Ascending aorta (tissue), 2 donors: ENCODE measurements at regions not wholly inside any gene's neighbourhood (a gene's known extent, or its start where the extent isn't known, plus 50 kb on each side); places are given as distances from the start of the nearest gene placed in this dataset.

Experiments used
- DNase-seq, 2 donors: peaks; one replicate each; pipeline ENCODE4 v3.0.0-alpha.2; 2019; ENCODE audit warnings: low spot score in 2 of 2
- H3K27ac ChIP-seq, 2 donors: fragments of 200-600 bp; sonication (generic); one replicate each; pipeline ENCODE4 v1.5.1; 2016 to 2017; ENCODE audit warnings: mild to moderate bottlenecking in 1 of 2
- H3K27me3 ChIP-seq: fragments of 200-600 bp; sonication (generic); one replicate; pipeline ENCODE4 v1.5.1; 2017
- H3K36me3 ChIP-seq, 2 donors: fragments of 200-600 bp; sonication (generic); one replicate each; pipeline ENCODE4 v1.5.1; 2016
- H3K4me1 ChIP-seq, 2 donors: fragments of 200-600 bp; sonication (generic); one replicate each; pipeline ENCODE4 v1.5.1; 2016 to 2017; ENCODE audit warnings: mild to moderate bottlenecking in 1 of 2
- H3K4me3 ChIP-seq, 2 donors: fragments of 200-600 bp; sonication (generic); one replicate each; pipeline ENCODE4 v1.5.1; 2016 to 2017; ENCODE audit warnings: mild to moderate bottlenecking in 1 of 2
- H3K9me3 ChIP-seq, 2 donors: fragments of 200-600 bp; sonication (generic); one replicate each; pipeline ENCODE4 v1.5.1; 2016
- intact Hi-C: fragments of 100-400 bp; cut with DNase I; formaldehyde crosslinking; loops from one replicate; pipeline ENCODE4 v1.15.1; 2023
- TF ChIP-seq, protein P1 (sequence below), 3 experiments: fragments of 200-600 bp in 2 of 3; fragments of 450-650 bp in 1 of 3; sonication (generic) in 2 of 3; IDR thresholded peaks; one replicate each; pipeline ENCODE4 v1.5.1; 2016 to 2019; ENCODE audit warnings: antibody characterized with exemption in 3 of 3, mild to moderate bottlenecking in 1 of 3, moderate library complexity in 1 of 3

DNA sequence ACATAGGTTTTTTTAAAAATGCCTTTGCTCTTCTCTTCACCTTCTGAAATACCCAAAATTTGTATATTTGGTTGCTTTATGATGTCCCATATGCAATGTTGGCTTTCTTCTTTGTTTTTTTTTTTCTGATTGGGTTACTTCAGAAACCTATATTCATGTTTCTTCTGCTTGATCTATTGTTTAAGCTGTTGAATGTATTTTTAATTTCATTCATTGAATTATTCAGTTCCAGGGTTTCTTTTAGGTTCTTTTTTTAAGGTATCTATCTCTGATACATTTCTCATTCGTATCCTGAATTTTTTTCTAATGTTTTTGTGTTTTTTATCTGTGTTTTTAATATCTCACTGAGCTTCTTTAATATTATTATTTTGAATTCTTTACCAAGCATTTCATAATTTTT is 221.0 kb upstream of the MTPN start:
- TF ChIP-seq, protein P1, sequence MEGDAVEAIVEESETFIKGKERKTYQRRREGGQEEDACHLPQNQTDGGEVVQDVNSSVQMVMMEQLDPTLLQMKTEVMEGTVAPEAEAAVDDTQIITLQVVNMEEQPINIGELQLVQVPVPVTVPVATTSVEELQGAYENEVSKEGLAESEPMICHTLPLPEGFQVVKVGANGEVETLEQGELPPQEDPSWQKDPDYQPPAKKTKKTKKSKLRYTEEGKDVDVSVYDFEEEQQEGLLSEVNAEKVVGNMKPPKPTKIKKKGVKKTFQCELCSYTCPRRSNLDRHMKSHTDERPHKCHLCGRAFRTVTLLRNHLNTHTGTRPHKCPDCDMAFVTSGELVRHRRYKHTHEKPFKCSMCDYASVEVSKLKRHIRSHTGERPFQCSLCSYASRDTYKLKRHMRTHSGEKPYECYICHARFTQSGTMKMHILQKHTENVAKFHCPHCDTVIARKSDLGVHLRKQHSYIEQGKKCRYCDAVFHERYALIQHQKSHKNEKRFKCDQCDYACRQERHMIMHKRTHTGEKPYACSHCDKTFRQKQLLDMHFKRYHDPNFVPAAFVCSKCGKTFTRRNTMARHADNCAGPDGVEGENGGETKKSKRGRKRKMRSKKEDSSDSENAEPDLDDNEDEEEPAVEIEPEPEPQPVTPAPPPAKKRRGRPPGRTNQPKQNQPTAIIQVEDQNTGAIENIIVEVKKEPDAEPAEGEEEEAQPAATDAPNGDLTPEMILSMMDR (IDR thresholded peaks at IDR 0.05): no peak
- peaks cover 0 to 9% of the 10 kb centered on the region in 2 donors for H3K9me3 ChIP-seq
- H3K4me3 ChIP-seq: no peak overlapping the region
- no peak for DNase-seq
- no peak overlapping the region for H3K27ac ChIP-seq
- H3K27me3 ChIP-seq: no peaks in the 10 kb centered on the region
- H3K36me3 ChIP-seq: no peaks in the 10 kb centered on the region
- intact Hi-C loops: no loop called here
- no peaks in the 10 kb centered on the region for H3K4me1 ChIP-seq

DNA sequence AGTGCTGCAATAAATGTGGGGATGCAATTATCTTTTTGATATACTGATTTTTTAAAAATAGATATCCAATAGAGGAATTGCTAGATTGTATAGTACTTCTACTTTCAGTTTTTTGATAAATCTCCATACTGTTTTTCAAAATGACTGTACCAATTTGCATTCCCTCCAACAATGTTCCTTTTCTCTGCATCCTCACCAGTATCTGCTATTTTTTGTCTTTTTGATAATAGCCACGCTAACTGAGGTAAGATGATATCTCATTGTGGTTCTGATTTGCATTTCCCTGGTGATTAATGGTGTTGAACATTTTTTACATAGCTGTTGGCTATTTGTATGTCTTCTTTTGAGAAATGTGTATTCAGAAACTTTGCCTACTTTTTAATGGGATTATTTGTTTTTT is 217.7 kb upstream of the MTPN start:
- intact Hi-C loops: no loop called here
- H3K27ac ChIP-seq: no peak overlapping the region

DNA sequence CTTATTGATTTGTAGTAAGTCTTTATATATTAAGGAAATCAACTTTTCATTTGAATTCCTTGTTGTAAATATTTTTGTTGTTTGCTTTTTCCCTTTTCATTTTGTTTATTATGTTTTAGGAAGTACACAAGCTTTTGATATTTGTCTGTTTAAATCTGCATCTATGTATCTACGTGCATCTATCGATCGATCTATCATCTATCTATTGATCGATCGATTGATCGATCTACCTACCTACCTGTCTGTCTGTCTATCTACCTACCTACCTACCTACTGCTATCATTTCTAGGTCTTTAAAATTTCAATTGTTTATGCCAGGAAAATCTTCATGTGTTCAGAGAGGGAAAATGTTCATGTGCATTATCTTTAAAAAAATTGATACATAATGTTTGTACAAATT is 216.8 kb upstream of the MTPN start:
- Histone ChIP-seq H3K27me3 (no peaks in the 10 kb centered on the region), H3K4me3 (no peak overlapping the region), H3K36me3 (no peaks in the 10 kb centered on the region), H3K9me3 (peaks cover 0 to 9% of the 10 kb centered on the region in 2 donors), H3K4me1 (no peaks in the 10 kb centered on the region), H3K27ac (no peak overlapping the region)
- TF ChIP-seq, protein P1 (IDR thresholded peaks at IDR 0.05): no peak
- DNase-seq: no peak
- intact Hi-C loops: no loop called here

More for the DNA sequence above, 217.7 kb upstream of the MTPN start:
- TF ChIP-seq, protein P1 (IDR thresholded peaks at IDR 0.05): no peak
- Histone ChIP-seq H3K9me3 (peaks cover 0 to 9% of the 10 kb centered on the region in 2 donors), H3K36me3 (no peaks in the 10 kb centered on the region), H3K4me1 (no peaks in the 10 kb centered on the region), H3K4me3 (no peak overlapping the region), H3K27me3 (no peaks in the 10 kb centered on the region)
- no peak for DNase-seq

DNA sequence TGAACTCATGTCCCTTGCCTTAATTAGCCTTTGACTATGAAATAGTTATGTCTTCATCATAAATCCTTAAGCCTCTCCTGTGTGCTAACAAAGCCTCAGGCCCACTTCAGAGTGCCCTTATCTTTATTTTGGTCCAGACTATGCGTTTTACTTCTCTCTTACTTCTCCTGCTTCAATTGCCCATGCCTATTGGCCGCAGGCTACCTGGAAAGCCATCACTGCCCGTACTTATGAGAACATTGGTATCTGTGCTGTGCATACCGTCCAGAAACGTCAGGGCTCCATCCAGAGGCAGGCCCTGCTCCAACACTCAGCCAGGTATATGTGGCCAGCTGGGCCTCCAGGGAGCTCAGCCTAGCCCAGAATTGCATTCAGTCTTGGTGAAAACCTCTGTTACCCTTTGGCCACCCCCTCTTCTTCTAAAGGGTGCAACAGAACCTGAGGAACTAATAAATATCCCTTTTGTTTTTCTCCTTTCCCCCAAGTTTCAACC is 212.4 kb upstream of the MTPN start:
- Histone ChIP-seq H3K4me1 (no peaks in the 10 kb centered on the region), H3K9me3 (no peaks in the 10 kb centered on the region), H3K4me3 (no peak overlapping the region), H3K27me3 (no peaks in the 10 kb centered on the region), H3K27ac (no peak overlapping the region), H3K36me3 (no peaks in the 10 kb centered on the region)
- no peak for DNase-seq
- intact Hi-C loops: no loop called here
- TF ChIP-seq, protein P1 (IDR thresholded peaks at IDR 0.05): no peak

DNA sequence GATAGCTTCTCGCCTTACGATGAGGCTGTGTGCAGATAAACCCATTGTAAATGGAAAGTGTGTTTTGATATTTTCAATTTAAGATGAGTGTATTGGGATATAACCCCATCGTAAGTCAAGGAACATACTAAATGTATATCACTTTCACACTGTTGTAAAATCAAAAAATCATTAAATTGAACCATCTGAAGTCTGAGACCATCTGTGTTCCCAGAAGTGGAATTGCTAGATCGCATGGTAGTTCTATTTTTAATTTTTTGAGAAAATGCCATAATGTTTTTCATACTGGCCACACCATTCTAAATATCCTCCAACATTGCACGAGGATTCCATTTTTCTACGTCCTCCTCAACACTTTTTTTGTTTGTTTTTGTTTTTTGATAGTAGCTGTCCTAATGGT is 209.1 kb upstream of the MTPN start:
- Histone ChIP-seq H3K36me3 (no peaks in the 10 kb centered on the region), H3K27ac (no peak overlapping the region), H3K9me3 (no peaks in the 10 kb centered on the region), H3K27me3 (no peaks in the 10 kb centered on the region), H3K4me1 (no peaks in the 10 kb centered on the region), H3K4me3 (no peak overlapping the region)
- TF ChIP-seq, protein P1 (IDR thresholded peaks at IDR 0.05): no peak
- no peak for DNase-seq
- intact Hi-C loops: no loop called here

DNA sequence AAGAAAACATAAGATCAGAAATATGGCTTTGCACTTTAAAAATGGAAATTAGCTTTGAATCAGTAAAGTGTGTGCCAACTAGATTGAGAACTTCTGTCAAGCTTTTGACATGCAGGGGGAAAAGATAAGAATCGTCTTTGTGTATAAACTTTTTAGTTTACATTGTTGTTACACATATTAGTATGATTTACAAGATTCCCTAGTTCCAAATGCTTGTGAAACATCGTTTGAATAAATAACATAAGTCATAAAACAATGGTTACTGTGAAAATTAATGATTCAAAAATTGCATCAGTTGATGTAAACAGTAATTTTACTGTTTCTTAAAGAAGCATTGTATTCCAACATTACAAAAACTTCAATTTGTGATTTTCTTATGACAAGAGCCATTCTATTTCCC is 207.6 kb upstream of the MTPN start:
- H3K4me3 ChIP-seq: no peak overlapping the region
- no peaks in the 10 kb centered on the region for H3K27me3 ChIP-seq
- H3K9me3 ChIP-seq: no peaks in the 10 kb centered on the region
- H3K4me1 ChIP-seq: no peaks in the 10 kb centered on the region
- H3K36me3 ChIP-seq: no peaks in the 10 kb centered on the region
- H3K27ac ChIP-seq: no peak overlapping the region
- intact Hi-C loops: no loop called here
- TF ChIP-seq, protein P1 (IDR thresholded peaks at IDR 0.05): no peak
- DNase-seq: no peak
